HEK293 (cell line): ENCODE measurements at regions not wholly inside any gene's neighbourhood (a gene's known extent, or its start where the extent isn't known, plus 50 kb on each side); places are given as distances from the start of the nearest gene placed in this dataset.

Experiments used
- ELK4 ChIP-seq: IDR thresholded peaks from 2 replicates; pipeline ENCODE4 v1.6.1; 2011; ENCODE audit warnings: mild to moderate bottlenecking, low read depth, low read length, borderline replicate concordance
- YY1 ChIP-seq: fragments of 450-650 bp; formaldehyde crosslinking; IDR thresholded peaks from 2 replicates; pipeline ENCODE4 v1.5.1; 2018; ENCODE audit warnings: missing biosample characterization, missing genetic modification characterization
- ZBTB26 ChIP-seq: fragments of 450-650 bp; formaldehyde crosslinking; optimal IDR thresholded peaks from 2 replicates; pipeline ENCODE3; 2016; ENCODE audit warnings: missing biosample characterization, mild to moderate bottlenecking, missing genetic modification characterization
- ZEB2 ChIP-seq: fragments of 450-650 bp; formaldehyde crosslinking; IDR thresholded peaks from 2 replicates; pipeline ENCODE4 v1.5.1; 2016; ENCODE audit warnings: missing biosample characterization, missing genetic modification characterization
- ZNF623 ChIP-seq: fragments of 450-650 bp; formaldehyde crosslinking; IDR thresholded peaks from 2 replicates; pipeline ENCODE4 v1.5.1; 2016; ENCODE audit warnings: missing biosample characterization, missing genetic modification characterization
- TF ChIP-seq, protein P1 (sequence below): fragments of 450-650 bp; formaldehyde crosslinking; IDR thresholded peaks from 2 replicates; pipeline ENCODE4 v1.5.1; 2016; ENCODE audit warnings: missing biosample characterization, missing genetic modification characterization

DNA sequence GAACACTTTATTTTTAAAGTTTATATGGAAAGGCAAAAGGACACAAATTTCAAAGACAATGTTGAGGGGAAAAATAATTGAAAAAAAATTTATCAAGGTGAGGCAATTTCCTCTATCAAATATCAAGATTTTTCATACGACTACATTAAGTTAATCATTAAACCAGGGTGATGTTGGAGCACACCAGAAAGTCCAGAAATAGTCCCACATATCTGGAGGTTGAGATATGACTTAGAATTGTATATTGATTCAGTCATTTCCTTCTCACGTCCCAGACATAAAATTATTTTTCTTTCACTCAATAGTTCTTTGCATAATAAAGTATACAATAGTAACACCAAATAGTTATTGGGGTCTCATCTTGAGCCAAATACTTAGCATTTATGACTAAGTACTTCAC, 605.1 kb downstream of the NUP35 start:
- TF ChIP-seq ZEB2 (tag by site-specific recombination) (no peak), ZNF623 (tag by site-specific recombination) (no peak), YY1 (tag by site-specific recombination) (no peak), ELK4 (no peak), ZBTB26 (tag by site-specific recombination) (no peak)
- TF ChIP-seq, protein P1, sequence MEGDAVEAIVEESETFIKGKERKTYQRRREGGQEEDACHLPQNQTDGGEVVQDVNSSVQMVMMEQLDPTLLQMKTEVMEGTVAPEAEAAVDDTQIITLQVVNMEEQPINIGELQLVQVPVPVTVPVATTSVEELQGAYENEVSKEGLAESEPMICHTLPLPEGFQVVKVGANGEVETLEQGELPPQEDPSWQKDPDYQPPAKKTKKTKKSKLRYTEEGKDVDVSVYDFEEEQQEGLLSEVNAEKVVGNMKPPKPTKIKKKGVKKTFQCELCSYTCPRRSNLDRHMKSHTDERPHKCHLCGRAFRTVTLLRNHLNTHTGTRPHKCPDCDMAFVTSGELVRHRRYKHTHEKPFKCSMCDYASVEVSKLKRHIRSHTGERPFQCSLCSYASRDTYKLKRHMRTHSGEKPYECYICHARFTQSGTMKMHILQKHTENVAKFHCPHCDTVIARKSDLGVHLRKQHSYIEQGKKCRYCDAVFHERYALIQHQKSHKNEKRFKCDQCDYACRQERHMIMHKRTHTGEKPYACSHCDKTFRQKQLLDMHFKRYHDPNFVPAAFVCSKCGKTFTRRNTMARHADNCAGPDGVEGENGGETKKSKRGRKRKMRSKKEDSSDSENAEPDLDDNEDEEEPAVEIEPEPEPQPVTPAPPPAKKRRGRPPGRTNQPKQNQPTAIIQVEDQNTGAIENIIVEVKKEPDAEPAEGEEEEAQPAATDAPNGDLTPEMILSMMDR (tag by site-specific recombination): no peak
